ENCODE measurements at regions not wholly inside any gene's neighbourhood (a gene's known extent, or its start where the extent isn't known, plus 50 kb on each side); places are given as distances from the start of the nearest gene placed in this dataset.

DNA sequence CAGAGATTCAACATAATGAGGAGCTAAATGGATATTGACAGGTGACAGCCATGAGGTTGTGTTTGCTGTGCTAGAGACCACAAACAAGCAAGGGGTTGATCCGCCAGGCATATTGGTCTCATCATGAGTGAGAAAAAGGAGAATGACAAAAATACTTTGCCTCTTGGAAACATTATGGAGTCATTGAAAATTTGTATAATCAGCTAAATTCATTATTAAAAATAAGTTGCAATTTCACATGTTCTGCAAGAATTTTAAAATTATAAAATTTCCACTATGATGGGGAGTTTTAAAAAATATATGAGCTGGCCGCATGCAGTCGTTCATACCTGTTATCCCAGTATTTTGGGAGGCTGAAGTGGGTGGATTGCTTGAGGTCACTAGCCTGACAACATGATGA is 912.3 kb upstream of the SLC35B3 start:
- ChIA-PET CTCF (interaction anchor here (0.6 kb wide), 1 partner anchor 17 kb away, joined by 3 read pairs; no protein-coding TSS in a partner anchor), POLR2A (ENCODE audit: unreplicated experiment) (no interaction called here)
- H3K36me3 ChIP-seq (ENCODE audit: control insufficient read depth, insufficient read depth, low read length): no peaks in the 10 kb centered on the region
- H3K79me1 ChIP-seq (ENCODE audit: low read depth in 1 of 2, low read length in 2 of 2): no peaks in the 10 kb centered on the region
- intact Hi-C loops (cut with micrococcal nuclease): loop anchor here (5.0 kb wide), 1 partner anchor 575 kb away; no protein-coding TSS in a partner anchor
- no peaks in the 10 kb centered on the region for H3K27me3 ChIP-seq (ENCODE audit: control insufficient read depth, insufficient read depth, low read length)
- no peak overlapping the region for H2AK9ac ChIP-seq (replicated peaks; ENCODE audit: low read depth, low read length, poor library complexity)
- no peak overlapping the region for H3K23ac ChIP-seq (ENCODE audit: low read depth, low read length)
- H3K14ac ChIP-seq (replicated peaks; ENCODE audit: low read depth, low read length): no peak overlapping the region
- H4K5ac ChIP-seq (ENCODE audit: low read depth, low read length): no peak overlapping the region
- no peak overlapping the region for H4K8ac ChIP-seq (ENCODE audit: low read depth in 2 of 2, low read length in 2 of 2)
- WGBS, 2 experiments (ENCODE audit: extremely low coverage in 2 of 2, insufficient read length in 1 of 2): 100% methylated on average over 1 of the region's 3 CpGs; no CpG with 5 or more reads in 1 of the 2 experiments
- no peaks in the 10 kb centered on the region for H4K20me1 ChIP-seq (ENCODE audit: insufficient read depth, low read length)
- DNase-seq: no peak
- H3K4me1 ChIP-seq (ENCODE audit: control insufficient read depth, insufficient read depth, low read length): no peaks in the 10 kb centered on the region
- no peak overlapping the region for H2BK5ac ChIP-seq (ENCODE audit: low read depth, low read length, poor library complexity, severe bottlenecking)
- TF ChIP-seq MAFK (IDR thresholded peaks at IDR 0.05; ENCODE audit: low read depth, low read length) (0 out of 2 replicates have a peak, but pooled peaks have one; percentile 24), RFX5 (IDR thresholded peaks at IDR 0.05; ENCODE audit: low read depth, low read length) (no peak), USF2 (IDR thresholded peaks at IDR 0.05; ENCODE audit: low read depth, low read length) (no peak), RCOR1 (IDR thresholded peaks at IDR 0.05; ENCODE audit: insufficient replicate concordance, low read length) (no peak), SMC3 (IDR thresholded peaks at IDR 0.05; ENCODE audit: low read depth, low read length) (no peak), CHD1 (IDR thresholded peaks at IDR 0.05; ENCODE audit: low read depth, low read length) (no peak), MAZ (IDR thresholded peaks at IDR 0.05; ENCODE audit: borderline replicate concordance, low read depth, low read length) (no peak)
- no peak overlapping the region for H3K56ac ChIP-seq (ENCODE audit: extremely low read depth, insufficient read depth, low read length)
- H4K91ac ChIP-seq (ENCODE audit: insufficient read depth, low read depth, low read length): no peak overlapping the region
- no peak overlapping the region for H2BK120ac ChIP-seq (ENCODE audit: low read depth, low read length)
- no peak overlapping the region for H3K4ac ChIP-seq (ENCODE audit: low read depth, low read length)
- no peak overlapping the region for H2AFZ ChIP-seq (replicated peaks; ENCODE audit: low read length, poor library complexity)
- no peak overlapping the region for H2BK15ac ChIP-seq (ENCODE audit: low read depth, low read length)
- dilution Hi-C loops (cut with HindIII; ENCODE audit: low sequenced_read_pairs, unreplicated experiment): no loop called here
- no peak overlapping the region for H3K4me2 ChIP-seq (ENCODE audit: low read depth, low read length)
- no peaks in the 10 kb centered on the region for H3K9me3 ChIP-seq (ENCODE audit: control insufficient read depth, insufficient read depth, low read length)
- no peak overlapping the region for H3K18ac ChIP-seq (ENCODE audit: low read depth, low read length)
- H3K9ac ChIP-seq (ENCODE audit: low read depth, low read length): no peak overlapping the region
- BruUV-seq (replicated peaks): no TSS peak
- in situ Hi-C loops (cut with MboI; ENCODE audit: low sequenced_read_pairs): no loop called here
- H3K27ac ChIP-seq (ENCODE audit: insufficient read depth, low read length): no peak overlapping the region
- H3K9me1 ChIP-seq (ENCODE audit: insufficient read depth, low read length): no peaks in the 10 kb centered on the region
- no peak for ATAC-seq (ENCODE audit: low read depth)
- H3K4me3 ChIP-seq (ENCODE audit: insufficient read depth, low read depth, low read length): no peak overlapping the region
- no peak overlapping the region for H2AK5ac ChIP-seq (ENCODE audit: low read depth, low read length)
- H2BK20ac ChIP-seq (ENCODE audit: low read depth, low read length): no peak overlapping the region
